Lung (tissue), 11 donors: ENCODE measurements at regions not wholly inside any gene's neighbourhood (a gene's known extent, or its start where the extent isn't known, plus 50 kb on each side); places are given as distances from the start of the nearest gene placed in this dataset.

Experiments used
- ATAC-seq: fragments of 200-7000 bp; cut with Tn5 transposase; one replicate; pipeline ENCODE4 v1.9.1; 2020; ENCODE audit warnings: moderate number of reproducible peaks; ENCODE audit not compliant: insufficient read depth, low FRiP score
- DNase-seq, 3 donors: peaks; one replicate each; pipeline ENCODE4 v3.0.0-alpha.2; 2013 to 2017
- H3K27ac ChIP-seq, 2 donors: one replicate each; pipeline ENCODE4 v1.5.1; 2013; ENCODE audit warnings: mild to moderate bottlenecking in 2 of 2, moderate library complexity in 2 of 2, control low read depth in 1 of 2, inconsistent platforms in 1 of 2, low read depth in 1 of 2, low read length in 1 of 2
- H3K27me3 ChIP-seq, 3 donors: one replicate each; pipeline ENCODE4 v1.5.1; 2013; ENCODE audit warnings: low read length in 2 of 3; ENCODE audit not compliant: control insufficient read depth in 3 of 3, insufficient read depth in 3 of 3
- H3K36me3 ChIP-seq, 4 donors: one replicate each; pipeline ENCODE4 v1.5.1; 2013; ENCODE audit warnings: low read length in 4 of 4, mild to moderate bottlenecking in 1 of 4, moderate library complexity in 1 of 4; ENCODE audit not compliant: control insufficient read depth in 4 of 4, insufficient read depth in 4 of 4
- H3K4me1 ChIP-seq, 5 donors: one replicate each; pipeline ENCODE4 v1.5.1; 2013; ENCODE audit warnings: low read length in 5 of 5, mild to moderate bottlenecking in 2 of 5, moderate library complexity in 1 of 5; ENCODE audit not compliant: control insufficient read depth in 5 of 5, insufficient read depth in 5 of 5
- H3K4me3 ChIP-seq: one replicate; pipeline ENCODE4 v1.5.1; 2013; ENCODE audit warnings: mild to moderate bottlenecking, control low read depth, moderate library complexity
- H3K9ac ChIP-seq, 2 donors: one replicate each; pipeline ENCODE4 v1.5.1; 2013; ENCODE audit warnings: low read length in 2 of 2, control low read depth in 1 of 2; ENCODE audit not compliant: insufficient read depth in 1 of 2
- H3K9me3 ChIP-seq, 4 donors: one replicate each; pipeline ENCODE4 v1.5.1; 2013; ENCODE audit warnings: low read length in 3 of 4, mild to moderate bottlenecking in 1 of 4, moderate library complexity in 1 of 4; ENCODE audit not compliant: control insufficient read depth in 4 of 4, insufficient read depth in 3 of 4
- CTCF ChIP-seq: IDR thresholded peaks from 2 replicates; pipeline ENCODE4 v1.5.1; 2012; ENCODE audit warnings: mild to moderate bottlenecking; ENCODE audit errors: control extremely low read depth, extremely low read depth
- WGBS, 2 donors: extraction: QIAGEN DNeasy Blood & Tissue Kit; methylation state at CpG; one replicate each; pipeline ENCODE4 v1.1.7; 2013; 5-methylcytosine and 5-hydroxymethylcytosine counted together
- donor health status: control.
- donor health status: control.
- donor health status: Bipolar disorder and iron deficiency.
- donor health status: healthy.
- donor health status: DM: yes; HTN: yes; CAD: no.

- no peak for TF ChIP-seq CTCF
- peaks cover 0 to 3% (median 0%) of the 10 kb centered on the region in 3 donors for H3K27me3 ChIP-seq
- no peaks in the 10 kb centered on the region for H3K4me1 ChIP-seq
- no peaks in the 10 kb centered on the region for H3K36me3 ChIP-seq
- no peak overlapping the region for H3K9ac ChIP-seq
- DNase-seq (no peak), ATAC-seq (no peak)
- H3K9me3 ChIP-seq = no peaks in the 10 kb centered on the region
- H3K4me3 ChIP-seq = no peak overlapping the region
- 67 to 74% methylated on average over 2 of the region's 2 CpGs for WGBS, 2 donors
- no peak overlapping the region for H3K27ac ChIP-seq
These were observed 63.3 kb upstream of the UGP2 start for GRCh38 chr2:63778391-63778790.

- 43 to 59% methylated on average over 3 of the region's 3 CpGs for WGBS, 2 donors
- Histone ChIP-seq H3K4me1 (no peaks in the 10 kb centered on the region), H3K27me3 (peaks cover 0 to 3% (median 0%) of the 10 kb centered on the region in 3 donors), H3K9ac (no peak overlapping the region), H3K4me3 (no peak overlapping the region), H3K9me3 (no peaks in the 10 kb centered on the region), H3K27ac (no peak overlapping the region), H3K36me3 (no peaks in the 10 kb centered on the region)
- TF ChIP-seq CTCF = no peak
- no peak for DNase-seq
- no peak for ATAC-seq
These were observed 61.1 kb upstream of the UGP2 start for GRCh38 chr2:63780518-63781155.

GRCh38 chr2:63784461-63784860, 57.2 kb upstream of the UGP2 start:
- Histone ChIP-seq H3K27ac (no peak overlapping the region), H3K9me3 (no peaks in the 10 kb centered on the region), H3K36me3 (no peaks in the 10 kb centered on the region), H3K4me3 (no peak overlapping the region), H3K4me1 (no peaks in the 10 kb centered on the region), H3K27me3 (no peaks in the 10 kb centered on the region), H3K9ac (no peak overlapping the region)
- DNase-seq = no peak
- ATAC-seq = no peak
- TF ChIP-seq CTCF = no peak

- TF ChIP-seq CTCF = no peak
- Histone ChIP-seq H3K4me1 (no peaks in the 10 kb centered on the region), H3K36me3 (no peaks in the 10 kb centered on the region), H3K4me3 (no peak overlapping the region), H3K9ac (no peak overlapping the region), H3K27me3 (no peaks in the 10 kb centered on the region), H3K9me3 (no peaks in the 10 kb centered on the region), H3K27ac (no peak overlapping the region)
- ATAC-seq (no peak), DNase-seq (no peak)
- 76 to 90% methylated on average over 1 of the region's 1 CpG for WGBS, 2 donors
These were observed 56.6 kb upstream of the UGP2 start for GRCh38 chr2:63785096-63785495.
